ENCODE measurements at regions not wholly inside any gene's neighbourhood (a gene's known extent, or its start where the extent isn't known, plus 50 kb on each side); places are given as distances from the start of the nearest gene placed in this dataset.

- DNase-seq (ENCODE audit: low read depth) = no peak
- TF ChIP-seq, protein P1, sequence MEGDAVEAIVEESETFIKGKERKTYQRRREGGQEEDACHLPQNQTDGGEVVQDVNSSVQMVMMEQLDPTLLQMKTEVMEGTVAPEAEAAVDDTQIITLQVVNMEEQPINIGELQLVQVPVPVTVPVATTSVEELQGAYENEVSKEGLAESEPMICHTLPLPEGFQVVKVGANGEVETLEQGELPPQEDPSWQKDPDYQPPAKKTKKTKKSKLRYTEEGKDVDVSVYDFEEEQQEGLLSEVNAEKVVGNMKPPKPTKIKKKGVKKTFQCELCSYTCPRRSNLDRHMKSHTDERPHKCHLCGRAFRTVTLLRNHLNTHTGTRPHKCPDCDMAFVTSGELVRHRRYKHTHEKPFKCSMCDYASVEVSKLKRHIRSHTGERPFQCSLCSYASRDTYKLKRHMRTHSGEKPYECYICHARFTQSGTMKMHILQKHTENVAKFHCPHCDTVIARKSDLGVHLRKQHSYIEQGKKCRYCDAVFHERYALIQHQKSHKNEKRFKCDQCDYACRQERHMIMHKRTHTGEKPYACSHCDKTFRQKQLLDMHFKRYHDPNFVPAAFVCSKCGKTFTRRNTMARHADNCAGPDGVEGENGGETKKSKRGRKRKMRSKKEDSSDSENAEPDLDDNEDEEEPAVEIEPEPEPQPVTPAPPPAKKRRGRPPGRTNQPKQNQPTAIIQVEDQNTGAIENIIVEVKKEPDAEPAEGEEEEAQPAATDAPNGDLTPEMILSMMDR (IDR thresholded peaks at IDR 0.05; ENCODE audit: control insufficient read depth, extremely low read depth, insufficient read depth) = no peak
- no peak overlapping the region for H3K4me3 ChIP-seq (ENCODE audit: low read depth, low read length)
Measured at GRCh38 chr14:41087056-41087455, 519.6 kb upstream of the LRFN5 start.

DNA sequence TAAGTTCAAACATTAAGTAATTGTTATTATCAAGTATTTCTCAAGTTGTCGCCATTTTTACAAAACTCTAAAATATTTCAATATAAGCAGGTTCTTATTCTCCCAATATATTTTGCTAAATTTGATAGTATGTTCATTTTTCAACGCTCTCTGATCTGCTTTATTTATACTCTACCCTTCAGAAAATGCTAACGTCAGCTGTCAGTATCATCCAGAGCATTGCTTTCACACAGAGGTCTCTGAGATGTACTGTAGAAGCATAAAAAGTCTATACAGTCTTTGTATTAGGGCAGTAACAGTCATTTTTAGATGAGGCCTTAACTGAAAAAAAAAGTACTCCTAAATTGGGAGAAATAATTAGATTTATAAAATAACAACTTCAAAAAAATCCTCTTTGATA lies 533.1 kb upstream of the LRFN5 start:
- TF ChIP-seq, protein P1 (IDR thresholded peaks at IDR 0.05; ENCODE audit: control insufficient read depth, extremely low read depth, insufficient read depth) = no peak
- DNase-seq (ENCODE audit: low read depth) = no peak
- H3K4me3 ChIP-seq (ENCODE audit: low read depth, low read length) = no peak overlapping the region

GRCh38 chr14:41072776-41073175 lies 533.9 kb upstream of the LRFN5 start:
- no peak for DNase-seq (ENCODE audit: low read depth)
- H3K4me3 ChIP-seq (ENCODE audit: low read depth, low read length) = no peak overlapping the region
- TF ChIP-seq, protein P1 (IDR thresholded peaks at IDR 0.05; ENCODE audit: control insufficient read depth, extremely low read depth, insufficient read depth) = no peak

GRCh38 chr14:41071351-41071750 lies 535.3 kb upstream of the LRFN5 start:
- DNase-seq (ENCODE audit: low read depth) = no peak
- TF ChIP-seq, protein P1 (IDR thresholded peaks at IDR 0.05; ENCODE audit: control insufficient read depth, extremely low read depth, insufficient read depth) = no peak

GRCh38 chr14:41062826-41063225 lies 543.9 kb upstream of the LRFN5 start:
- TF ChIP-seq, protein P1 (IDR thresholded peaks at IDR 0.05; ENCODE audit: control insufficient read depth, extremely low read depth, insufficient read depth) = no peak
- no peak for DNase-seq (ENCODE audit: low read depth)
- H3K4me3 ChIP-seq (ENCODE audit: low read depth, low read length) = no peak overlapping the region

More at GRCh38 chr14:41071351-41071750, 535.3 kb upstream of the LRFN5 start:
- H3K4me3 ChIP-seq (ENCODE audit: low read depth, low read length) = no peak overlapping the region

DNA sequence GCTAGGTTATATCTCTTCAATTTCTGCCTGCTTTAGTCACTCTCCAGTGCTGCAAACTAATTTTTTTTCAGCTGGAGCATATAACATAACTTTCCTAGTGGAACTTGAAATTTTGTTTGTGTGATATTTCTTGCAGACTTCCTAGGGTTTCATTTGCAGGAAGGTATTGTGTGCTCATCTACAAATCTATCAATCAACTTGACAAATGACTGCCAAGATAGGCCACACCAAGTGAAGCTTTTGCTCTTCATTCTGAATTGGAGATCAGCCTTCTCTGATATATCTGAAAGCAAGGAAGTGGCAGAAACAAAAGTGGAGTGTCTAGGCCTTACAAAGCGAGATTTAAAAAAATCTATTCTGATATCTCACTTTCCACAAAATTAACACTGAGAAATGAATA lies 551.1 kb upstream of the LRFN5 start:
- no peak for DNase-seq (ENCODE audit: low read depth)
- TF ChIP-seq, protein P1 (IDR thresholded peaks at IDR 0.05; ENCODE audit: control insufficient read depth, extremely low read depth, insufficient read depth) = no peak
- H3K4me3 ChIP-seq (ENCODE audit: low read depth, low read length) = no peak overlapping the region

DNA sequence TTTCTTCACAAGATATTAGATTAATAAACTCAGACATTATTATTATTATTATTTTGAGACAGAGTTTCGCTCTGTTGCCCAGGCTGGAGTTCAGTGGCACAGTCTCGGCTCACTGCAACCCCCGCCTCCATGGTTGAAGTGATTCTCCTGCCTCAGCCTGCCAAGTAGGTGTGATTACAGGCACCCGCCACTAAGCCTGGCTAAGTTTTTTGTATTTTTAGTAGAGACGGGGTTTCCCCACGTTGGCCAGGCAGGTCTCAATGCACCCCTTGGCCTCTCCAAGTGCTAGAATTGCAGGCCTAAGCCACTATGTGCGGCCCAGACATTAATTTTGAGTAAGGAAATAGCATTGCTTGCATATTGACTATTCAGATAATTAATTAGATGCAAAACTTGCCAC lies 554.9 kb upstream of the LRFN5 start:
- TF ChIP-seq, protein P1 (IDR thresholded peaks at IDR 0.05; ENCODE audit: control insufficient read depth, extremely low read depth, insufficient read depth) = no peak
- H3K4me3 ChIP-seq (ENCODE audit: low read depth, low read length) = no peak overlapping the region
- no peak for DNase-seq (ENCODE audit: low read depth)

All from LNCaP clone FGC (cell line).